Suprapubic skin (tissue), 4 donors: ENCODE measurements at regions not wholly inside any gene's neighbourhood (a gene's known extent, or its start where the extent isn't known, plus 50 kb on each side); places are given as distances from the start of the nearest gene placed in this dataset.

ENCODE experiments used
- CTCF ChIP-seq, 2 donors: fragments of 200-600 bp in 1 of 2; fragments of 450-650 bp in 1 of 2; sonication (generic) in 1 of 2; IDR thresholded peaks; one replicate each; pipeline ENCODE4 v1.5.1; 2016 to 2019; ENCODE audit warnings: antibody characterized with exemption in 2 of 2, mild to moderate bottlenecking in 1 of 2, moderate library complexity in 1 of 2
- EP300 ChIP-seq: sonication (generic); formaldehyde crosslinking; IDR thresholded peaks from one replicate; pipeline ENCODE4 v1.6.1; 2017; ENCODE audit warnings: antibody characterized with exemption
- POLR2A ChIP-seq, 2 donors: fragments of 450-650 bp; IDR thresholded peaks; one replicate each; pipeline ENCODE4 v1.6.1; 2017; ENCODE audit warnings: antibody characterized with exemption in 2 of 2, mild to moderate bottlenecking in 2 of 2, moderate library complexity in 2 of 2
- POLR2AphosphoS5 ChIP-seq, 3 donors: sonication (generic); formaldehyde crosslinking; IDR thresholded peaks; one replicate each; pipeline ENCODE4 v1.6.1; 2017; ENCODE audit warnings: antibody characterized with exemption in 3 of 3

GRCh38 chr4:55729351-55730279 is 90.0 kb upstream of the EXOC1L start:
- no peak for TF ChIP-seq CTCF (IDR thresholded peaks at IDR 0.05)
- TF ChIP-seq POLR2A (IDR thresholded peaks at IDR 0.05) = no peak
- no peak for TF ChIP-seq EP300
- TF ChIP-seq POLR2AphosphoS5 (IDR thresholded peaks at IDR 0.05) = no peak
